A673 (cell line): ENCODE measurements at regions not wholly inside any gene's neighbourhood (a gene's known extent, or its start where the extent isn't known, plus 50 kb on each side); places are given as distances from the start of the nearest gene placed in this dataset.

Experiments used
- BruUV-seq: library from RNA; stranded (reverse); fragments of 400-500 nt; replicated peaks from 2 replicates; lab custom pipeline; 2021; lab: Mats Ljungman, UMichigan
- CTCF ChIA-PET: fragments of 300-600 bp; sonication (Branson Sonifier 250); formaldehyde crosslinking; loops from one replicate; lab custom pipeline; 2022; ENCODE audit warnings: antibody characterized with exemption; lab: Charles Lee
- POLR2A ChIA-PET: fragments of 300-600 bp; sonication (Branson Sonifier 250); formaldehyde crosslinking; loops from one replicate; lab custom pipeline; 2022; ENCODE audit warnings: antibody characterized with exemption; ENCODE audit not compliant: low non-redundant PET; lab: Charles Lee
- DNase-seq: peaks from one replicate; pipeline ENCODE4 v3.0.0-alpha.2; 2015; ENCODE audit warnings: low spot score
- H3K27ac ChIP-seq: fragments of 200-600 bp; sonication (generic); 2 replicates; pipeline ENCODE4 v1.5.1; 2016; ENCODE audit warnings: mixed run types, low read depth, mild to moderate bottlenecking, mixed read lengths, antibody characterized with exemption, low read length; ENCODE audit not compliant: poor library complexity, severe bottlenecking
- H3K27me3 ChIP-seq: fragments of 200-600 bp; sonication (generic); replicated peaks from 2 replicates; pipeline ENCODE4 v1.6.1; 2017; ENCODE audit warnings: mixed run types, low read depth, mild to moderate bottlenecking, mixed read lengths, antibody characterized with exemption, low read length; ENCODE audit not compliant: insufficient read depth, poor library complexity
- H3K36me3 ChIP-seq: fragments of 200-600 bp; sonication (generic); 2 replicates; pipeline ENCODE4 v1.6.1; 2016; ENCODE audit warnings: mixed run types, mild to moderate bottlenecking, mixed read lengths, antibody characterized with exemption, low read length; ENCODE audit not compliant: insufficient read depth, poor library complexity, severe bottlenecking
- H3K4me1 ChIP-seq: fragments of 200-600 bp; sonication (generic); 2 replicates; pipeline ENCODE4 v1.6.1; 2017; ENCODE audit warnings: mixed run types, mild to moderate bottlenecking, mixed read lengths, antibody characterized with exemption, low read length; ENCODE audit not compliant: insufficient read depth, poor library complexity, severe bottlenecking
- H3K4me3 ChIP-seq: fragments of 200-600 bp; sonication (generic); 2 replicates; pipeline ENCODE4 v1.5.1; 2016; ENCODE audit warnings: low read depth, mixed run types, mild to moderate bottlenecking, mixed read lengths, low read length; ENCODE audit not compliant: poor library complexity, severe bottlenecking
- H3K9me3 ChIP-seq: fragments of 200-600 bp; sonication (generic); 2 replicates; pipeline ENCODE4 v1.6.1; 2016; ENCODE audit warnings: mixed run types, low read depth, mild to moderate bottlenecking, mixed read lengths, antibody characterized with exemption, low read length; ENCODE audit not compliant: poor library complexity, severe bottlenecking
- CTCF ChIP-seq: fragments of 300-800, 200-600 bp; sonication (generic); conservative IDR thresholded peaks from 2 replicates; pipeline ENCODE4 v1.5.1; 2017; ENCODE audit warnings: low read depth, mild to moderate bottlenecking, antibody characterized with exemption, low read length, moderate library complexity, mixed read lengths
- EZH2 ChIP-seq: fragments of 200-600 bp; sonication (generic); IDR thresholded peaks from 2 replicates; pipeline ENCODE4 v1.6.1; 2017; ENCODE audit warnings: borderline replicate concordance, low read depth, mild to moderate bottlenecking, mixed read lengths, antibody characterized with exemption, low read length; ENCODE audit not compliant: poor library complexity, severe bottlenecking
- intact Hi-C: fragments of 100-400 bp; cut with micrococcal nuclease; formaldehyde crosslinking; loops from one replicate; pipeline ENCODE4 v1.10.0; 2022; ENCODE audit not compliant: unreplicated experiment

DNA sequence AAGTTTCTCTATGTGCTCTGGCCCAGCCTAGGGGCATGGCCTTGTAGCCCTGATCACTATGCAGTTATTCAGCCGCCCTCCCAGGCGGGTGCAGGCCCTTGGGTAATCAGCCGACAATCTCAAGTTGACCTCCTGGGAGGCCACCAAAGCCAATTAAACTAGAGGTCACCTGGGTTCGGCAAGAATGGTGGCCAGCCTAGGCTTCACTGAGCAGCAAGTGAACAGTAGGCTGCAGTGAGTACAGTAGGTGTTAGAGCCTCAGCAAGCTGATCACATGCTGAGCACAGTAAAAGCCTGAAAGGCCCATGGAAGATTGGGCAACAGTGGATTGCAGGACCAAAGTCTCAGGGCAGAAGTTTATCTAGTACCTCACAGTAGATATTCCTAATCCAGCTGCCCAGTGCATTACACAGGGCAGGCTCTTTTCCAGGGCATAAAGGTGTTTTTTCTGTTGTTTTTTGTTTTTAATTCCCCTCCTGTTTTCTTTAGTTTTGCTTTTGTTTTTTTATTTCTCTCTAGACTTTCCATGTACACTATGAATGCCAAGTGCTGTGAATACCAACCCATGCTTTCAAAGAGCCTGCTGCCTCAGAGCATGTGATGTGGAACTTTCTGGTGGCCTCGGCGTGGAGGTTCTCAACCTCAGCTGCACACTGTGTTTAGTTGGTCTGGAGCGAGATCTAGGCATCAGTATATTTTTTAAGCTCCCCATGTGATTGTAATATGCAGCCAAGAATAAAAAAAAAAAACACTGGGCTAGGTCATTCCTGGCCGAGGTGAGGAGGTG is 55.9 kb upstream of the ATL2 start:
- intact Hi-C loops: no loop called here
- BruUV-seq: no TSS peak

GRCh38 chr2:38430597-38431207 is 53.6 kb upstream of the ATL2 start:
- CTCF ChIA-PET: no interaction called here
- Histone ChIP-seq H3K4me1 (no peaks in the 10 kb centered on the region), H3K36me3 (no peaks in the 10 kb centered on the region), H3K27ac (no peak overlapping the region), H3K27me3 (no peaks in the 10 kb centered on the region), H3K9me3 (no peaks in the 10 kb centered on the region), H3K4me3 (no peak overlapping the region)
- POLR2A ChIA-PET: no interaction called here
- intact Hi-C loops: no loop called here
- BruUV-seq: no TSS peak
- DNase-seq: no peak
- TF ChIP-seq CTCF (no peak), EZH2 (no peak)

More for the DNA sequence above, 55.9 kb upstream of the ATL2 start:
- no peak for DNase-seq
- TF ChIP-seq CTCF: no peak
- no peak for TF ChIP-seq EZH2
- Histone ChIP-seq H3K4me1 (no peaks in the 10 kb centered on the region), H3K27ac (no peak overlapping the region), H3K27me3 (no peaks in the 10 kb centered on the region), H3K9me3 (no peaks in the 10 kb centered on the region), H3K36me3 (no peaks in the 10 kb centered on the region), H3K4me3 (no peak overlapping the region)
- POLR2A ChIA-PET: no interaction called here
- CTCF ChIA-PET: no interaction called here

DNA sequence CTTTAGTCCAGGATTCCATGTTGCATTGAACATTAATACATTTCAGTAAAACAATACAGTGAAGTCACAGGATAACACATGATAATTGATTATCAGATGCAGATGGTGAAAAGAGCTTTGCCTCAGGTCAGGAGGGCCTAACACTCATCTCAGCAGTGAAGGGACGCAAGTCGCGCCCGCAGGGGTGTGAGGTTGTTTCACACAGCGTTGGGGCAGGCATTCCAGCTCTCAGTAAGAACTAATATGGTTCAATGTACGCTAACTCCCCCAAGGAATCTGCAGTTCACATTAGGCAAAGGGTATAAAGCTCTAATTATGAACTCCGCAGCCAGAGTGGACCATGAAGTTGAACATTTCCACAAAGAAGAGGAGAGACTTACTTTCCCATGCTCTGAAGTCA is 53.1 kb upstream of the ATL2 start:
- no peaks in the 10 kb centered on the region for H3K27me3 ChIP-seq
- H3K27ac ChIP-seq: no peak overlapping the region
- no peak for DNase-seq
- no peaks in the 10 kb centered on the region for H3K9me3 ChIP-seq
- TF ChIP-seq CTCF (no peak), EZH2 (no peak)
- no TSS peak for BruUV-seq
- intact Hi-C loops: no loop called here
- no peaks in the 10 kb centered on the region for H3K4me1 ChIP-seq
- CTCF ChIA-PET: no interaction called here
- H3K4me3 ChIP-seq: no peak overlapping the region
- POLR2A ChIA-PET: no interaction called here
- H3K36me3 ChIP-seq: no peaks in the 10 kb centered on the region
